Esophagus muscularis mucosa (tissue), 4 donors: ENCODE measurements at regions not wholly inside any gene's neighbourhood (a gene's known extent, or its start where the extent isn't known, plus 50 kb on each side); places are given as distances from the start of the nearest gene placed in this dataset.

ENCODE experiments used
- DNase-seq: peaks from one replicate; pipeline ENCODE4 v3.0.0-alpha.2; 2017; ENCODE audit errors: extremely low spot score
- H3K27ac ChIP-seq, 4 donors: fragments of 200-600 bp; sonication (generic); replicated peaks in 1 of 4; 1 replicate in 3 of 4; 2 replicates in 1 of 4; pipeline ENCODE4 v1.5.1; 2016 to 2019; ENCODE audit warnings: mild to moderate bottlenecking in 1 of 4
- H3K27me3 ChIP-seq, 4 donors: fragments of 200-600 bp; sonication (generic); one replicate each; pipeline versions ENCODE4 v1.5.1 to v1.6.0; 2016 to 2019
- H3K36me3 ChIP-seq, 4 donors: fragments of 200-600 bp; sonication (generic); one replicate each; pipeline ENCODE4 v1.5.1; 2016 to 2019
- H3K4me1 ChIP-seq, 4 donors: fragments of 200-600 bp; sonication (generic); one replicate each; pipeline ENCODE4 v1.5.1; 2016 to 2019
- H3K4me3 ChIP-seq, 4 donors: fragments of 200-600 bp; sonication (generic); 1 replicate in 2 of 4; 2 replicates in 2 of 4; pipeline ENCODE4 v1.5.1; 2016 to 2019; ENCODE audit warnings: mild to moderate bottlenecking in 4 of 4, moderate library complexity in 1 of 4
- H3K9me3 ChIP-seq, 4 donors: fragments of 200-600 bp; sonication (generic); 1 replicate in 3 of 4; 2 replicates in 1 of 4; pipeline ENCODE4 v1.5.1; 2016 to 2019
- CTCF ChIP-seq, 3 experiments: fragments of 200-600 bp in 2 of 3; fragments of 450-650 bp in 1 of 3; sonication (generic) in 2 of 3; IDR thresholded peaks; one replicate each; pipeline ENCODE4 v1.5.1; 2017 to 2019; ENCODE audit warnings: antibody characterized with exemption in 3 of 3, mild to moderate bottlenecking in 2 of 3, moderate library complexity in 1 of 3
- EP300 ChIP-seq: sonication (generic); formaldehyde crosslinking; IDR thresholded peaks from one replicate; pipeline ENCODE4 v1.6.1; 2017; ENCODE audit warnings: antibody characterized with exemption
- POLR2A ChIP-seq: fragments of 450-650 bp; IDR thresholded peaks from one replicate; pipeline ENCODE4 v1.6.1; 2017; ENCODE audit warnings: antibody characterized with exemption, moderate library complexity, mild to moderate bottlenecking, low read depth
- POLR2AphosphoS5 ChIP-seq, 2 donors: sonication (generic); formaldehyde crosslinking; IDR thresholded peaks; one replicate each; pipeline ENCODE4 v1.6.1; 2017; ENCODE audit warnings: antibody characterized with exemption in 2 of 2
- WGBS: methylation state at CpG from one replicate; pipeline ENCODE4 v1.1.5; 2018; 5-methylcytosine and 5-hydroxymethylcytosine counted together
- intact Hi-C: fragments of 100-400 bp; cut with DNase I; formaldehyde crosslinking; loops from one replicate; pipeline ENCODE4 v1.15.1; 2023

DNA sequence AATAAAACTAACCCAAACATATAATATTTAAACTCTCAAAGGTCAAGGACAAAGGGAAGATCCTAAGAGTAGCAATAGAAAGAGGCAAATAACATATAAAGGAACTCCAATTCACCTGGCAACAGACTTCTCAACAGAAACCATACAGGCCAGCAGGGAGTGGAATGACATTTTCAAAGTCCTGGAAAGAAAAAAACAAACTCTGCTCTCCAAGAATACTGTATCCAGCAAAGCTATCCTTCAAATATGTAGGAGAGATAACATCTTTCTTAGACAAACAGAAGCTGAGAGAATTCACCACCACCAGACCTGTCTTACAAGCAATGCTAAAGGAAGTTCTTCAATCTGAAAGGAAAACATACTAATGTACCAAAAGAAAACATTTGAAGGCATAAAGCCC lies 51.5 kb upstream of the TMEM158 start:
- DNase-seq: no peak
- H3K4me1 ChIP-seq: no peaks in the 10 kb centered on the region
- H3K36me3 ChIP-seq: no peaks in the 10 kb centered on the region
- peaks cover 0 to 28% (median 14%) of the 10 kb centered on the region in 4 donors for H3K9me3 ChIP-seq
- no peak overlapping the region for H3K4me3 ChIP-seq
- H3K27ac ChIP-seq: no peak overlapping the region
- intact Hi-C loops: no loop called here
- TF ChIP-seq POLR2AphosphoS5 (IDR thresholded peaks at IDR 0.05): no peak
- TF ChIP-seq EP300: no peak
- TF ChIP-seq CTCF (IDR thresholded peaks at IDR 0.05): no peak
- TF ChIP-seq POLR2A: no peak
- no peaks in the 10 kb centered on the region for H3K27me3 ChIP-seq

DNA sequence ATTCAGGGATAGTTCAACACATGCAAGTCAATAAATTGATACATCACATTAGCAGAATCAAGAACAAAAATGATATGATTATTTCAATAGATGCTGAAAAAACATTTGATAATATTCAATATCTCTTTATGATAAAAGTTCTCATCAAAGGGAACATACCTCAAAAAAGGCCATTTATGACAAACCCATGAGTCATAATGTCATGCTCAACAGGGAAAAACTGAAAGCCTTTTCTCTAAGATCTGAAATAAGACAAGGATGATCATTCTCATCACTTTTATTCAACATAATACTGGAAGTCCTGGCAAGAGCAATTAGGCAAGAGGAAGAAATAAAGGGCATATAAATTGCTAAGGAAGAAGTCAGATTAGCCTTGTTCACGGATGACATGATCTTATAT lies 54.1 kb upstream of the TMEM158 start:
- TF ChIP-seq POLR2A (no peak), EP300 (no peak), POLR2AphosphoS5 (IDR thresholded peaks at IDR 0.05) (no peak), CTCF (IDR thresholded peaks at IDR 0.05) (no peak)
- no peak overlapping the region for H3K27ac ChIP-seq
- no peak overlapping the region for H3K4me3 ChIP-seq
- 81% methylated on average over 1 of the region's 1 CpG for WGBS
- H3K36me3 ChIP-seq: no peaks in the 10 kb centered on the region
- intact Hi-C loops: no loop called here
- peaks cover 0 to 28% (median 14%) of the 10 kb centered on the region in 4 donors for H3K9me3 ChIP-seq
- no peak for DNase-seq
- no peaks in the 10 kb centered on the region for H3K4me1 ChIP-seq
- H3K27me3 ChIP-seq: no peaks in the 10 kb centered on the region

GRCh38 chr3:45280971-45281370 lies 54.9 kb upstream of the TMEM158 start:
- intact Hi-C loops: no loop called here
- no peak overlapping the region for H3K4me3 ChIP-seq

GRCh38 chr3:45283471-45283870 lies 57.4 kb upstream of the TMEM158 start:
- TF ChIP-seq CTCF (IDR thresholded peaks at IDR 0.05): no peak
- no peak for TF ChIP-seq POLR2AphosphoS5 (IDR thresholded peaks at IDR 0.05)
- TF ChIP-seq EP300: no peak
- no peak for TF ChIP-seq POLR2A
- DNase-seq: no peak
- Histone ChIP-seq H3K4me1 (no peaks in the 10 kb centered on the region), H3K36me3 (no peaks in the 10 kb centered on the region), H3K4me3 (no peak overlapping the region), H3K27ac (no peak overlapping the region), H3K27me3 (no peaks in the 10 kb centered on the region), H3K9me3 (peaks cover 0 to 11% (median 3%) of the 10 kb centered on the region in 4 donors)
- 95% methylated on average over 2 of the region's 2 CpGs for WGBS
- intact Hi-C loops: no loop called here

More at GRCh38 chr3:45280971-45281370, 54.9 kb upstream of the TMEM158 start:
- DNase-seq: no peak
- H3K9me3 ChIP-seq: peaks cover 0 to 28% (median 14%) of the 10 kb centered on the region in 4 donors
- no peak for TF ChIP-seq POLR2AphosphoS5 (IDR thresholded peaks at IDR 0.05)
- no peak for TF ChIP-seq POLR2A
- TF ChIP-seq EP300: no peak
- no peak for TF ChIP-seq CTCF (IDR thresholded peaks at IDR 0.05)
- H3K27ac ChIP-seq: no peak overlapping the region
- no peaks in the 10 kb centered on the region for H3K4me1 ChIP-seq
- H3K27me3 ChIP-seq: no peaks in the 10 kb centered on the region
- no peaks in the 10 kb centered on the region for H3K36me3 ChIP-seq

DNA sequence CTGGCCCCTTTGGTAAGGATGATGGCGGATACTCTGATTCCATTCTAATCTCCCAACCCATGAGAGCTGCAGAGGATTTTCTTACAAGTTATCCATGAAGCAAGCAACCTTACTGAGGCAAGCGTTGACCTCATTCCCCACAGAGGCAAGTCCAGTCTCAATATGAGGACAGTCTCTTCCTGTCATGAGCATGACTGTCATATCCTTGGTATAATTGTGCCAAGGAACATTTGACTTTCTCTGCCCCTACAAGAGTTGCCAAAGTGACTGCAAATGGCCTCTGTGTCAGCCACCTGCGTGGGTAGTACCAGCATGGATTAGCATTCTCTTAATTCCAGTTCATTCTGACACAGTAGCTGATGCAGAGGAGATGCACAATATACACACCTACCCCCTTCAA lies 71.2 kb upstream of the TMEM158 start:
- intact Hi-C loops: no loop called here
- Histone ChIP-seq H3K27ac (no peak overlapping the region), H3K27me3 (peaks cover 0 to 5% (median 0%) of the 10 kb centered on the region in 4 donors), H3K9me3 (peaks cover 0 to 10% (median 4%) of the 10 kb centered on the region in 4 donors), H3K4me1 (no peaks in the 10 kb centered on the region), H3K36me3 (no peaks in the 10 kb centered on the region), H3K4me3 (no peak overlapping the region)
- no peak for DNase-seq
- TF ChIP-seq CTCF (IDR thresholded peaks at IDR 0.05): no peak
- no peak for TF ChIP-seq EP300
- no peak for TF ChIP-seq POLR2A
- TF ChIP-seq POLR2AphosphoS5 (IDR thresholded peaks at IDR 0.05): no peak
- WGBS: 89% methylated on average over 3 of the region's 3 CpGs
